Gastrocnemius medialis (tissue), 4 donors: ENCODE measurements at regions not wholly inside any gene's neighbourhood (a gene's known extent, or its start where the extent isn't known, plus 50 kb on each side); places are given as distances from the start of the nearest gene placed in this dataset.

Experiments used
- ATAC-seq, 2 donors: fragments of 150-250 bp; one replicate each; pipeline ENCODE4 v1.9.1; 2016
- DNase-seq, 2 donors: peaks; one replicate each; pipeline ENCODE4 v3.0.0-alpha.2; 2019
- H3K27ac ChIP-seq, 4 donors: fragments of 200-600 bp; sonication (generic); 1 replicate in 1 of 4; 2 replicates in 3 of 4; pipeline ENCODE4 v1.5.1; 2016 to 2018; ENCODE audit warnings: mild to moderate bottlenecking in 2 of 4, moderate library complexity in 1 of 4
- H3K27me3 ChIP-seq, 3 donors: fragments of 200-600 bp; sonication (generic) in 2 of 3; 1 replicate in 1 of 3; 2 replicates in 2 of 3; pipeline versions ENCODE4 v1.5.1 to v1.6.0; 2016 to 2019; ENCODE audit warnings: mild to moderate bottlenecking in 1 of 3, moderate library complexity in 1 of 3
- H3K36me3 ChIP-seq, 2 donors: fragments of 200-600 bp; sonication (generic) in 1 of 2; one replicate each; pipeline ENCODE4 v1.5.1; 2017 to 2018
- H3K4me1 ChIP-seq, 2 donors: fragments of 200-600 bp; sonication (generic) in 1 of 2; one replicate each; pipeline ENCODE4 v1.5.1; 2016 to 2017; ENCODE audit warnings: mild to moderate bottlenecking in 2 of 2
- H3K4me3 ChIP-seq, 4 donors: fragments of 200-600 bp; sonication (generic) in 3 of 4; 1 replicate in 1 of 4; 2 replicates in 3 of 4; pipeline ENCODE4 v1.5.1; 2016 to 2019; ENCODE audit warnings: mild to moderate bottlenecking in 2 of 4
- H3K9me3 ChIP-seq, 3 donors: fragments of 200-600 bp; sonication (generic) in 2 of 3; 1 replicate in 1 of 3; 2 replicates in 2 of 3; pipeline ENCODE4 v1.5.1; 2016 to 2019
- CTCF ChIP-seq, 5 experiments: fragments of 450-650 bp in 3 of 5; fragments of 200-600 bp in 2 of 5; sonication (generic) in 2 of 5; IDR thresholded peaks in 4 of 5; conservative IDR thresholded peaks in 1 of 5; 1 replicate in 4 of 5; 2 replicates in 1 of 5; pipeline ENCODE4 v1.5.1; 2016 to 2019; ENCODE audit warnings: antibody characterized with exemption in 5 of 5, mild to moderate bottlenecking in 3 of 5, moderate library complexity in 3 of 5
- POLR2A ChIP-seq, 2 donors: fragments of 450-650 bp; IDR thresholded peaks; one replicate each; pipeline ENCODE4 v1.6.1; 2017; ENCODE audit warnings: antibody characterized with exemption in 2 of 2, mild to moderate bottlenecking in 2 of 2, moderate library complexity in 2 of 2
- in situ Hi-C, 4 donors: fragments of 200-750 bp; cut with MboI; loops; one replicate each; pipeline versions ENCODE4 v1.15.0 to v1.8.0; 2017; ENCODE audit warnings: low sequenced_read_pairs in 4 of 4
- intact Hi-C: fragments of 100-400 bp; cut with DNase I; formaldehyde crosslinking; loops from one replicate; pipeline ENCODE4 v1.15.1; 2023; ENCODE audit warnings: low total_unique reads

- Histone ChIP-seq H3K36me3 (no peaks in the 10 kb centered on the region), H3K27ac (no peak overlapping the region), H3K4me3 (no peak overlapping the region), H3K4me1 (no peaks in the 10 kb centered on the region), H3K9me3 (no peaks in the 10 kb centered on the region), H3K27me3 (peaks cover 0 to 4% (median 0%) of the 10 kb centered on the region in 3 donors)
- ATAC-seq, result no peak
- DNase-seq, result no peak
- in situ Hi-C loops (no loop called here), intact Hi-C loops (no loop called here)
- TF ChIP-seq CTCF (IDR thresholded peaks at IDR 0.05 in 4 of 5, conservative IDR thresholded peaks at IDR 0.05 in 1 of 5) (no peak), POLR2A (IDR thresholded peaks at IDR 0.05) (no peak)
These were observed 559.0 kb upstream of the AMOT start for GRCh38 chrX:113399506-113400192.

- Histone ChIP-seq H3K4me3 (no peak overlapping the region), H3K4me1 (no peaks in the 10 kb centered on the region)
- ATAC-seq, result no peak
These were observed 551.7 kb upstream of the AMOT start for GRCh38 chrX:113392355-113392754.

GRCh38 chrX:113391875-113392274 is 551.2 kb upstream of the AMOT start:
- Histone ChIP-seq H3K27ac (no peak overlapping the region), H3K27me3 (peaks cover 0 to 4% (median 0%) of the 10 kb centered on the region in 3 donors), H3K4me3 (no peak overlapping the region), H3K4me1 (no peaks in the 10 kb centered on the region), H3K36me3 (no peaks in the 10 kb centered on the region), H3K9me3 (no peaks in the 10 kb centered on the region)
- no peak for DNase-seq
- intact Hi-C loops (no loop called here), in situ Hi-C loops (no loop called here)
- ATAC-seq, result no peak
- no peak for TF ChIP-seq CTCF (IDR thresholded peaks at IDR 0.05 in 4 of 5, conservative IDR thresholded peaks at IDR 0.05 in 1 of 5)

More at GRCh38 chrX:113392355-113392754, 551.7 kb upstream of the AMOT start:
- in situ Hi-C loops, result no loop called here
- H3K27me3 ChIP-seq, result peaks cover 0 to 4% (median 0%) of the 10 kb centered on the region in 3 donors
- intact Hi-C loops, result no loop called here
- H3K36me3 ChIP-seq, result no peaks in the 10 kb centered on the region
- no peaks in the 10 kb centered on the region for H3K9me3 ChIP-seq
- H3K27ac ChIP-seq, result no peak overlapping the region
- no peak for DNase-seq
- no peak for TF ChIP-seq POLR2A (IDR thresholded peaks at IDR 0.05)
- no peak for TF ChIP-seq CTCF (IDR thresholded peaks at IDR 0.05 in 4 of 5, conservative IDR thresholded peaks at IDR 0.05 in 1 of 5)

GRCh38 chrX:113390531-113390930 is 549.9 kb upstream of the AMOT start:
- peaks cover 0 to 4% (median 0%) of the 10 kb centered on the region in 3 donors for H3K27me3 ChIP-seq
- DNase-seq (no peak), ATAC-seq (no peak)
- no peaks in the 10 kb centered on the region for H3K4me1 ChIP-seq
- H3K36me3 ChIP-seq, result no peaks in the 10 kb centered on the region
- in situ Hi-C loops (no loop called here), intact Hi-C loops (no loop called here)
- no peaks in the 10 kb centered on the region for H3K9me3 ChIP-seq
- H3K4me3 ChIP-seq, result no peak overlapping the region
- TF ChIP-seq POLR2A (IDR thresholded peaks at IDR 0.05), result no peak
- TF ChIP-seq CTCF (IDR thresholded peaks at IDR 0.05 in 4 of 5, conservative IDR thresholded peaks at IDR 0.05 in 1 of 5), result no peak
- H3K27ac ChIP-seq, result no peak overlapping the region

- no peak for ATAC-seq
- in situ Hi-C loops (no loop called here), intact Hi-C loops (no loop called here)
- H3K4me3 ChIP-seq, result no peak overlapping the region
- no peak for DNase-seq
- TF ChIP-seq CTCF (IDR thresholded peaks at IDR 0.05 in 4 of 5, conservative IDR thresholded peaks at IDR 0.05 in 1 of 5) (no peak), POLR2A (IDR thresholded peaks at IDR 0.05) (no peak)
- H3K9me3 ChIP-seq, result no peaks in the 10 kb centered on the region
- H3K27me3 ChIP-seq, result peaks cover 0 to 4% (median 0%) of the 10 kb centered on the region in 3 donors
- H3K36me3 ChIP-seq, result no peaks in the 10 kb centered on the region
- H3K27ac ChIP-seq, result no peak overlapping the region
- H3K4me1 ChIP-seq, result no peaks in the 10 kb centered on the region
These were observed 549.2 kb upstream of the AMOT start for GRCh38 chrX:113389846-113390245.
